ENCODE measurements at regions not wholly inside any gene's neighbourhood (a gene's known extent, or its start where the extent isn't known, plus 50 kb on each side); places are given as distances from the start of the nearest gene placed in this dataset.

- no peak for DNase-seq (ENCODE audit: low read depth)
- TF ChIP-seq CTCF (IDR thresholded peaks at IDR 0.05; ENCODE audit: low read length, missing control alignments): no peak
- no peak overlapping the region for H3K4me3 ChIP-seq (replicated peaks; ENCODE audit: low read depth, low read length)
These were observed 71.0 kb downstream of the RPL22L1 start for GRCh38 chr3:170799009-170799408.

GRCh38 chr3:170797685-170798084, 72.3 kb downstream of the RPL22L1 start:
- no peak for DNase-seq (ENCODE audit: low read depth)
- no peak for TF ChIP-seq CTCF (IDR thresholded peaks at IDR 0.05; ENCODE audit: low read length, missing control alignments)
- H3K4me3 ChIP-seq (replicated peaks; ENCODE audit: low read depth, low read length): no peak overlapping the region

GRCh38 chr3:170792471-170792870, 77.5 kb downstream of the RPL22L1 start:
- no peak overlapping the region for H3K4me3 ChIP-seq (replicated peaks; ENCODE audit: low read depth, low read length)
- TF ChIP-seq CTCF (IDR thresholded peaks at IDR 0.05; ENCODE audit: low read length, missing control alignments): no peak
- peak; percentile 13 for DNase-seq (ENCODE audit: low read depth)

GRCh38 chr3:170790647-170791046, 79.3 kb downstream of the RPL22L1 start:
- no peak for TF ChIP-seq CTCF (IDR thresholded peaks at IDR 0.05; ENCODE audit: low read length, missing control alignments)
- H3K4me3 ChIP-seq (replicated peaks; ENCODE audit: low read depth, low read length): no peak overlapping the region
- DNase-seq (ENCODE audit: low read depth): no peak

GRCh38 chr3:170787464-170787863, 82.5 kb downstream of the RPL22L1 start:
- no peak overlapping the region for H3K4me3 ChIP-seq (replicated peaks; ENCODE audit: low read depth, low read length)
- no peak for TF ChIP-seq CTCF (IDR thresholded peaks at IDR 0.05; ENCODE audit: low read length, missing control alignments)
- DNase-seq (ENCODE audit: low read depth): no peak

- H3K4me3 ChIP-seq (replicated peaks; ENCODE audit: low read depth, low read length): no peak overlapping the region
- no peak for DNase-seq (ENCODE audit: low read depth)
- TF ChIP-seq CTCF (IDR thresholded peaks at IDR 0.05; ENCODE audit: low read length, missing control alignments): no peak
These were observed 84.5 kb downstream of the RPL22L1 start for GRCh38 chr3:170785454-170785853.

- H3K4me3 ChIP-seq (replicated peaks; ENCODE audit: low read depth, low read length): no peak overlapping the region
- DNase-seq (ENCODE audit: low read depth): no peak
- TF ChIP-seq CTCF (IDR thresholded peaks at IDR 0.05; ENCODE audit: low read length, missing control alignments): no peak
These were observed 85.6 kb downstream of the RPL22L1 start for GRCh38 chr3:170784406-170784805.
